ENCODE measurements at regions not wholly inside any gene's neighbourhood (a gene's known extent, or its start where the extent isn't known, plus 50 kb on each side); places are given as distances from the start of the nearest gene placed in this dataset.
A peak's percentile ranks its signal among the peaks of the same experiment; 100 is the strongest.

DNA sequence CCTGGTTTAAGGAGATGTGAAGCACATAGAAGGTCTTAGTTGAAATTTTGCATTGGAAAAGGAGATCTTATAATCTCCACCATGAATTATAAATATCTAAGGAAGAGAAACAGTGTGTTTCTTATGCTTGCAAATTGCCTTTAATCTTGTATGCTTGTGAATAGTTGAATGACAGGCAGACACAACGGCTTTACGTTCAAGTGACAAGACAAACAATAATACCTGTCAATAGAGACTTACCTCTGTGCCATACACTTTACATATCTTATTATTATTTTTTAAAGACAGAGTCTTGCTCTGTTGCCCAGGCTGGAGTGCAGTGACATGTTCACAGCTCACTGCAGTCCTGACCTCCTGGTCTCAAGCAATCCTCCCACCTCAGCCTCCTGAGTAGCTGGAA lies 113.7 kb downstream of the QPCT start:
- no peak for ATAC-seq (replicated peaks in 6 of 8)
- no peak overlapping the region for H3K4me3 ChIP-seq
- 75 to 100% (median 94%) methylated on average over 2 of the region's 2 CpGs; no CpG with 5 or more reads in 5 of the 10 experiments for WGBS, 10 experiments
- H3K4me1 ChIP-seq (replicated peaks in 1 of 2): peaks cover 7 to 10% of the 10 kb centered on the region in 2 donors
- H3K27ac ChIP-seq: no peak overlapping the region
- in situ Hi-C loops (cut with MboI; ENCODE audit: low pct_unique_long_range_greater_than_20kb in 2 of 9, low sequenced_read_pairs in 9 of 9, unreplicated experiment in 9 of 9): no loop called here

DNA sequence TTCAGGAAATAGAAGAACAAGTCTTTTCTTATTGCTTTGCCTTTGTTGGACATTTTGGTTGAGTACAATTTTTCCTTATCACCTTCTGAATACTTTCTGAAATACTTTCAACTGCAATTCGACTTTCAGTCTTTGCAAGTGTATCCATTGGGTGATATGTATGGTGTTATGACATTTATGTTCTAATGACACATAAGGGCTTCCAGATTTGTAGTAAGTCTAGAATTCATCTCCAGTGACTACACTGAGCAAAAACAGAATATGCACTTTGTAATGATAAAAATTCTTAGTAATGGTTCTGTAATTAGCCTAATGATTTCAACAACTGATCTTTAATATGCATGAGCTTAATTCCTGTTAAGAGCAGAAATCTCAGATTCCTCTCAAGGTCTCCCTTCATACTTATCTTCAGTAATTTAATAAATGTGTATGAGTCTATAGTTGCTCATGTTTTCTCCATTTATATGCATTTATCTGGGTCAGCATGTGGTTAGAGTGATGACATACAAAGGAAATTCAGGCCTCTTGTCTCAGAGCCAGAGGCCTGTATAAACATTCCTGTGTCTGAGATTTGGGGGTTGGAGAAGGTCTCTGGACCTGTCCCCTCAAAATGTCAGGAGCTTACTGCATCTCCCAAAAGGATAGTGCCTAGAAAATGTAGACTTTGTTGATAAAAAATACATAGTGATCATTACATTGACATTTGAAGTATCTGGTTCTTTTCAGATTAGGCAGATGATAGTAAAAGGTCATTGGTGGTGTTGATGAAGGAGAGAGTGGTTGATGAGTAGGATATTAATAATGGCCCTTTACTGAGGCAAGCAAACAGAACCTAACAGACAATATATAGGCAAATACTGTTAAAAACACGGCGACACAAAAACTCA lies 114.9 kb downstream of the QPCT start:
- in situ Hi-C loops (cut with MboI; ENCODE audit: low pct_unique_long_range_greater_than_20kb in 2 of 9, low sequenced_read_pairs in 9 of 9, unreplicated experiment in 9 of 9): no loop called here
- H3K4me3 ChIP-seq: no peak overlapping the region
- ATAC-seq (replicated peaks in 6 of 8): peak in 1 of 8 experiments; percentile 34
- 15 to 100% (median 91%) methylated on average over 1 to 3 of the region's 3 CpGs; no CpG with 5 or more reads in 1 of the 10 experiments for WGBS, 10 experiments
- H3K4me1 ChIP-seq (replicated peaks in 1 of 2): peaks cover 7 to 9% of the 10 kb centered on the region in 2 donors
- H3K27ac ChIP-seq: no peak overlapping the region

DNA sequence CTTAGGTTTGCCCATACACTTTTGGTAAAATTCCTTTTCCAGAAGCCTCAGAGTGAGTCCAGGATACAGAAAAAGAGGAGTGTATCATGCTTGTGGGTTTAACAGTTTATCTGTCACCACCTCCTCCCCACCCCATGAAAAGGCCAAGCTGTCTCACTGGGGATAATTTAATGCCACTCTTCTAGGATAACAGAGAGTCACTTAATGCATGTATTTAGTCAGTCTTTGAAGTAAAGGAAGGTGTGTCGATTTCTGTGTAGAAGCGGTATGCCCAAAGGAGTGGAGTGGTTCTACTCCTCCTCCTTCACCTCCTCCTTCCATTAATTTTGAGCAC lies 116.4 kb downstream of the QPCT start:
- 50 to 100% (median 92%) methylated on average over 1 to 2 of the region's 2 CpGs; no CpG with 5 or more reads in 5 of the 10 experiments for WGBS, 10 experiments
- H3K27ac ChIP-seq: no peak overlapping the region
- H3K4me1 ChIP-seq (replicated peaks in 1 of 2): no peaks in the 10 kb centered on the region
- ATAC-seq (replicated peaks in 6 of 8): no peak
- H3K4me3 ChIP-seq: no peak overlapping the region
- in situ Hi-C loops (cut with MboI; ENCODE audit: low pct_unique_long_range_greater_than_20kb in 2 of 9, low sequenced_read_pairs in 9 of 9, unreplicated experiment in 9 of 9): no loop called here

DNA sequence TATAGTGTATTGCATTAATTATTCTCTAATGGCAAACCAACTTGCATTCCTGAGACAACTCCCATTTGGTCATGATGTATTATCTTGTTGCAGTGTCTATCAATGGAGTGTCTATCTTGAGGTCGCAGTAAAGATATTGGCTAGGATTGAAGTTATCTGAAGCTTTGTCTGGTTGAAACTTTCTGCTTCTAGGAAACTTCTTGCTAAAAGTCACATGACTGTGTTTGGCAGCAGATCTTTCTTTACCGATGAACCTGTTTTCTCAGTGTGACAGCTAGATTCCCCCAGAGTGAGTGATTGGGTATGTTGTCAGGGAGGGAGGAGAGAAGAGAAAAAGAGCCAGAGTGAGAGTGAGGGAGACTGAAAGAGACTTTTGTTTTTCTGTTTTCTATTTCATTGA lies 119.6 kb downstream of the QPCT start:
- peak in 3 of 8 experiments; percentile 30 to 85 (median 44) for ATAC-seq (replicated peaks in 6 of 8)
- no peaks in the 10 kb centered on the region for H3K4me1 ChIP-seq (replicated peaks in 1 of 2)
- in situ Hi-C loops (cut with MboI; ENCODE audit: low pct_unique_long_range_greater_than_20kb in 2 of 9, low sequenced_read_pairs in 9 of 9, unreplicated experiment in 9 of 9): no loop called here
- 0 to 90% (median 50%) methylated on average over 1 to 2 of the region's 2 CpGs; no CpG with 5 or more reads in 2 of the 10 experiments for WGBS, 10 experiments
- H3K27ac ChIP-seq: no peak overlapping the region
- H3K4me3 ChIP-seq: no peak overlapping the region

DNA sequence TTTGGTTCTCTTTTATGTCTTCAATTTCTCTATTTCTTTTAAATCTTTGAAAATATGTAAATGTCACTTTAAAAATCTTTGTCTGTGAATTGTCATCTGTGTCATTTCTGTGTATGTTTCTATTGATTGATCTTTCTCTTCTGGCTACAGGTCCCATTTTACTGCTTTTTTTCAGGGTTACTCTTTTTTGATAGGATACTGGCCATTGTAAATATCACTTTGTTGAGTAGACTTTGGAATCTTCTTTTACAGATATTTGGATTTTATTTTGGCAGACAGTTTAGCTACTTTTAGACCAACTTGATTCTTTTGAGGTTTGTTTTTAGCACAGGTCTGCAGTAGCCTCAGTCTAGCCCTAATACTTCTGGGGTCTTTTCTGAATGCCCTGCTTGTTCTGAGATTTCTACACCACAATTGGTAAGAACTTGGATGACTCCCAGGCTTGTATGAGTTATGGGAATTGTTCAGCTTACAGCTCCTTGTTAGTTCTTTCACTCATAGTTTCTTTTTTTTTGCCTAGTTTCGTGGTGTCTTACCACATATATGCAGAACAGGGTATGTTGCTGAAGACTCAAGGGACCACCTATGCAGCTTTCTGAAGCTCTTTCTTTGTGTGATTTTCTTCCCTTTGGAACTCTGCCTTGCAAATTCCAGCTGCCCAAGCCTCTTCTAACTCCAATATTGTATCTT lies 122.2 kb downstream of the QPCT start:
- 13 to 100% (median 83%) methylated on average over 1 of the region's 1 CpG; no CpG with 5 or more reads in 1 of the 10 experiments for WGBS, 10 experiments
- in situ Hi-C loops (cut with MboI; ENCODE audit: low pct_unique_long_range_greater_than_20kb in 2 of 9, low sequenced_read_pairs in 9 of 9, unreplicated experiment in 9 of 9): no loop called here
- no peak for ATAC-seq (replicated peaks in 6 of 8)
- Histone ChIP-seq H3K27ac (no peak overlapping the region), H3K4me1 (replicated peaks in 1 of 2) (no peaks in the 10 kb centered on the region), H3K4me3 (no peak overlapping the region)

DNA sequence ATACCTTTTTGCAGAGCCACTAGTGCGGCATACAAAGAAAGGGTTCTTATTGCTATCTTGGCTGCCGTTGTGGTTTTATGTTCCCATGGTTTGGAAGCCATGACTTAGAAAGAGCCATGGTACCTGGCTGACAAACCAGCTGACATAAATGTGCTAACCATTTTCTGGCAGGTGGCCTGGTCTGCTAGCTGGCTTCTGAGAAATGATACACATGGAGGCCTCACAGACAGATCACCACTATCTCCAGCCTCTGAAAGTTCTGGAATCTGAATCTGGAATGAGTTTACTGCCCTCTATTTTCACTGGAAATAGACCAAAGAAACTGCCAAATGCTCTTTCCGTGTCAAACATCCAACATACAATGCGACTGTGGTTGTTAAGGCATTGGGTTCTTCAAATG lies 123.7 kb downstream of the QPCT start:
- ATAC-seq (replicated peaks in 6 of 8): no peak
- WGBS, 10 experiments: 76 to 100% (median 100%) methylated on average over 1 to 4 of the region's 4 CpGs; no CpG with 5 or more reads in 3 of the 10 experiments
- in situ Hi-C loops (cut with MboI; ENCODE audit: low pct_unique_long_range_greater_than_20kb in 2 of 9, low sequenced_read_pairs in 9 of 9, unreplicated experiment in 9 of 9): no loop called here

DNA sequence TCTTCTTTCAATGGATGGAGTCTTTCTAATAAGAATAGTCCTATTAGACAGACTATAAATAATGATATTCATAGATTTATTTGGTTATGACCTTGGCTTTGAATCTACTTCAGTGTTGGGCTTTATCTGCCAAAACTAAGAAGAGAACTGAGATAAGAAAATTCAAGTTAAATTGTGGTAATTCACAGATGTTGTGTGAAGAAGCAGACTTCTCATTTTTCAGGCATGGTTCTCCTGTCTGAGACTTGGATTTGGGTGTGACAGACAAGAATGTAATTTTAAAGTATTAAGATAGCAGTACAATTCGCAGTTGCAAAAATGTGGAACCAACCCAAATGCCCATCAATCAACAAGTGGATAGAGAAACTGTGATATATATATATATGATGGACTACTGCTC lies 124.7 kb downstream of the QPCT start:
- WGBS, 10 experiments: 44 to 100% (median 75%) methylated on average over 1 of the region's 1 CpG; no CpG with 5 or more reads in 3 of the 10 experiments
- ATAC-seq (replicated peaks in 6 of 8): no peak
- in situ Hi-C loops (cut with MboI; ENCODE audit: low pct_unique_long_range_greater_than_20kb in 2 of 9, low sequenced_read_pairs in 9 of 9, unreplicated experiment in 9 of 9): no loop called here
- Histone ChIP-seq H3K27ac (no peak overlapping the region), H3K4me3 (no peak overlapping the region), H3K4me1 (replicated peaks in 1 of 2) (peaks cover 6 to 11% of the 10 kb centered on the region in 2 donors)

More for the DNA sequence above, 123.7 kb downstream of the QPCT start:
- Histone ChIP-seq H3K4me3 (no peak overlapping the region), H3K27ac (no peak overlapping the region), H3K4me1 (replicated peaks in 1 of 2) (peaks cover 3 to 6% of the 10 kb centered on the region in 2 donors)

DNA sequence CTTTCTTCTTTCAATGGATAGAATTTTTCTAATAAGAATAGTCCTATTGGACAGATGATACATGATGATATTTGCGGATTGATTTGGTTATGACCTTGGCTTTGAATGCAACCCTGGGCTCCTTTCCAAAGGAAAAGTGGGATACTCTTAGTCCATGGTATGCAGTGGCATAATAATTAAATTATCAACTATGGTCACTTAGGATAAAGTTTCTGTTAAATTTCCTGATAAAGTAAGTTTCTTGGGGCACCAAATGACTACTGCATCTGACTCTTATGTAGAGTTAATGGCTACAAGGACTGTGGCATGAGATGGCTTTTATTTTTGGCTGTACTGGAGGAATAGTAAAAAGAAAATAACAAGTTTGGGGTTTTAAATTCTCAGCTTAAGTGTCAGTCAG lies 126.7 kb downstream of the QPCT start:
- no peak overlapping the region for H3K4me3 ChIP-seq
- ATAC-seq (replicated peaks in 6 of 8): no peak
- in situ Hi-C loops (cut with MboI; ENCODE audit: low pct_unique_long_range_greater_than_20kb in 2 of 9, low sequenced_read_pairs in 9 of 9, unreplicated experiment in 9 of 9): no loop called here
- 60 to 100% (median 100%) methylated on average over 1 of the region's 1 CpG; no CpG with 5 or more reads in 4 of the 10 experiments for WGBS, 10 experiments
- no peak overlapping the region for H3K27ac ChIP-seq
- peaks cover 6 to 11% of the 10 kb centered on the region in 2 donors for H3K4me1 ChIP-seq (replicated peaks in 1 of 2)

DNA sequence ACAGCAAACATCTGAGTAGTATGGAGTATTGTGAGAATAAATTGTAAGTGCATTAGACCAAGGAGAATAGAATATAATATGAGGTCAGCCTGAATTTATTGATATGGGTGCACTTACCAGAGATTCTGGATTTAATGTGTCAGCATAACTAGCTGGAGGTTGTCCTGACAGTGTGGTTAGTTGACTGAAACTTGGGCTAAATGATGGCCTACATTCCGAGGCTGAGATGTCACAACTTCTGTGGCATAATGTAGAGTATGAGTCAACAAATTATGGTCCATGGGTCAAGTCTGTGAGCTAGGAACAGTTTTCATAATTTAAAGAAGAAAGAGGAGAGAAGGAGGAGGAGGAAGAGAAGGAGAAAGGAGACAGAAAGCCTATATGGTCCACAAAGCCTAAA lies 127.6 kb downstream of the QPCT start:
- peaks cover 6 to 11% of the 10 kb centered on the region in 2 donors for H3K4me1 ChIP-seq (replicated peaks in 1 of 2)
- WGBS, 10 experiments: 14 to 100% (median 44%) methylated on average over 1 of the region's 1 CpG; no CpG with 5 or more reads in 2 of the 10 experiments
- H3K4me3 ChIP-seq: no peak overlapping the region
- ATAC-seq (replicated peaks in 6 of 8): peak in 1 of 8 experiments; percentile 36
- in situ Hi-C loops (cut with MboI; ENCODE audit: low pct_unique_long_range_greater_than_20kb in 2 of 9, low sequenced_read_pairs in 9 of 9, unreplicated experiment in 9 of 9): no loop called here
- H3K27ac ChIP-seq: no peak overlapping the region

DNA sequence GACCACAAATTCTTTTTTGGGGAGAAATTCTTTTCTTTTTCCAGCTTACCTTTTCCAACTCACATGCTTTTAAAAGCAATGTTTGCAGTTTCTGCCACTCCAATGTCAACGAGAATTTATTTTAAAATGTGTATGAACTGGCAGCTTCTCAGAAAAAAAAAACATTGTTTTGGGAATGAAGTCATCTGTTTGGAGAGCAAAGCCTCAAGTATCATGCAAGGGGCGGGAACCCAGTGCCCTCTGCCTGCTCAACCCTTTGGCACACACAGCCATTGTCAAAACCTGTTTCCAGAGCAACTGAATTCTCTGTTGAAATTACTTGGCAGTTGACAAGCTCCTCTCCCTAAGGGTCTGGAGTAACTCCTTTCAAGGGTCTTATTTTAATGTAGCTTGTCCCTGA lies 128.5 kb downstream of the QPCT start:
- Histone ChIP-seq H3K4me1 (replicated peaks in 1 of 2) (peaks cover 6 to 11% of the 10 kb centered on the region in 2 donors), H3K4me3 (no peak overlapping the region), H3K27ac (no peak overlapping the region)
- WGBS, 10 experiments: 0 to 68% (median 37%) methylated on average over 1 to 2 of the region's 2 CpGs
- in situ Hi-C loops (cut with MboI; ENCODE audit: low pct_unique_long_range_greater_than_20kb in 2 of 9, low sequenced_read_pairs in 9 of 9, unreplicated experiment in 9 of 9): no loop called here
- ATAC-seq (replicated peaks in 6 of 8): peak in 6 of 8 experiments; percentile 22 to 93 (median 58)

DNA sequence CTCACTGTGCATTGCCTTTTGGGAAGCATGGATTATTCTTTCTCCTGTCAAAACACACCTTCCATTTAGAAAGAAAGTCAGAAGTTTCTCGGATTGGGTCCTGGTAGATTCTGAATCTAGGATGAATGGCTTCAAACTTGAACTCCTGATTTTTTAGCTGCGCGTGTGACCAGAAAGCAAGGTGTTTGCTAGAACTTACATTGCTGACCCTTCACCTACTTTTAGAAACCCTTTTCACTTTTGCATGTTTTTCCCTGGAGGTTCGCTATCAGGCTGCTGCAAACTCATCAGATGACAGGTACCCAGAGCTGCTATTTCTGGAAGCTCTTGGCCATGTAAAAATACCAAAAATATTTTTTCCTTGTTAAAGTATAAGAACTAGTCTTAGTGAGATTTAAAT lies 132.0 kb downstream of the QPCT start:
- H3K27ac ChIP-seq: no peak overlapping the region
- in situ Hi-C loops (cut with MboI; ENCODE audit: low pct_unique_long_range_greater_than_20kb in 2 of 9, low sequenced_read_pairs in 9 of 9, unreplicated experiment in 9 of 9): no loop called here
- H3K4me3 ChIP-seq: no peak overlapping the region
- no peak for ATAC-seq (replicated peaks in 6 of 8)
- peaks cover 6 to 11% of the 10 kb centered on the region in 2 donors for H3K4me1 ChIP-seq (replicated peaks in 1 of 2)
- WGBS, 10 experiments: 71 to 100% (median 88%) methylated on average over 1 to 4 of the region's 4 CpGs; no CpG with 5 or more reads in 4 of the 10 experiments

DNA sequence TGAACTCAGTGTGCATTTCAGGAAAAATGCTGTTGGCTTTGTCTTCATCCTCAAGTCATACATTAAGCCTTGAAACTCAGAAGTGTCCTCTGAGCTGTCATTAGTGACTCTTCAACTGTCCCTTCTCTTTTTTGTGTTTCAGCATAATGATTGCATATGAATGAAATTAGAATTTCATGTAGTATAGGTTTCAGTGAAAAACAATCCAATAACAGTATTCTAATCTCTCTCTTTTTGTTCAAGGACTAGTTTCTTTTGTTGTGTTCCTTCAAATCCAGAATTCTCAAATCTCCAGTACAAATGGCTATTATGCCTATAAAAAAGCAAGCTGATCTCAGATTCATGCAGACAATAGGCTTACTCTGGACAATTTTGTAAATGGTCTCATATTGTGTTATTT lies 133.5 kb downstream of the QPCT start:
- in situ Hi-C loops (cut with MboI; ENCODE audit: low pct_unique_long_range_greater_than_20kb in 2 of 9, low sequenced_read_pairs in 9 of 9, unreplicated experiment in 9 of 9): no loop called here
- Histone ChIP-seq H3K4me1 (replicated peaks in 1 of 2) (peaks cover 2 to 7% of the 10 kb centered on the region in 2 donors), H3K27ac (no peak overlapping the region), H3K4me3 (no peak overlapping the region)
- ATAC-seq (replicated peaks in 6 of 8): no peak

DNA sequence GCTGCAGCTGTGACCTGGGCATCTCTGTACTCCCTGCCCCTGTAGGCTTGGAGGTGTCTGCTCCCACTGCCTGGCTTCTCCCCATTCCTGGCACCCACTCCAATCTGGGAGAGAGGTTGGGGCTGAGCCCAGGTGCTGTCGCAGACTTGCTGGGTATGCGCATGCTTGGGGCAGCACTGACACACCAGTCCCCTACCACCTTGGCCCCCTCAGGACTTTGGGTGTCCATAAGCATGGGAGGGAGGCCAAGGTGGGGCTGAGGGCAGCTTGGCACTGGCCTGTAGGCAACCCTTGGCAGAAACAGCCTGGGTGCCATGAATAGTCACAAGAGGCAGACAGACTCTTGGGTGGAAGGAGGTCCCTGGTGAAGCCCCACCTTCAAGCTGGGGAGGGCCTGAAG lies 136.8 kb downstream of the QPCT start:
- H3K27ac ChIP-seq: no peak overlapping the region
- H3K4me1 ChIP-seq (replicated peaks in 1 of 2): no peaks in the 10 kb centered on the region
- no peak overlapping the region for H3K4me3 ChIP-seq
- WGBS, 10 experiments: 83 to 100% methylated on average over 1 of the region's 2 CpGs; no CpG with 5 or more reads in 8 of the 10 experiments
- ATAC-seq (replicated peaks in 6 of 8): no peak
- in situ Hi-C loops (cut with MboI; ENCODE audit: low pct_unique_long_range_greater_than_20kb in 2 of 9, low sequenced_read_pairs in 9 of 9, unreplicated experiment in 9 of 9): no loop called here
